ENCODE measurements at regions not wholly inside any gene's neighbourhood (a gene's known extent, or its start where the extent isn't known, plus 50 kb on each side); places are given as distances from the start of the nearest gene placed in this dataset.

GRCh38 chr5:58383448-58383847 lies 76.4 kb downstream of the PLK2 start:
- no peak for DNase-seq (ENCODE audit: low read depth in 1 of 2, low spot score in 2 of 2)
- FAIRE-seq: no peak
- Histone ChIP-seq H3K9me3 (ENCODE audit: insufficient read depth in 2 of 2, low read depth in 1 of 2, low read length in 1 of 2) (peaks cover 24 to 33% of the 10 kb centered on the region in 2 experiments), H3K14ac (ENCODE audit: insufficient read length) (no peak overlapping the region), H3K4ac (replicated peaks; ENCODE audit: insufficient read length, low read depth, low read length) (no peak overlapping the region), H2AFZ (ENCODE audit: low read length) (no peak overlapping the region), H2BK5ac (ENCODE audit: low read depth, low read length) (no peak overlapping the region), H4K8ac (ENCODE audit: extremely low read depth, insufficient read depth, low read length) (no peak overlapping the region), H2AK5ac (ENCODE audit: low read depth, low read length) (no peak overlapping the region), H4K91ac (replicated peaks; ENCODE audit: insufficient read length, low read length) (no peak overlapping the region), H4K20me1 (replicated peaks in 1 of 2; ENCODE audit: control insufficient read depth in 1 of 2, insufficient read depth in 2 of 2, low read length in 2 of 2) (no peaks in the 10 kb centered on the region), H2BK15ac (ENCODE audit: low read length) (no peak overlapping the region), H3K4me1 (replicated peaks in 1 of 4; ENCODE audit: control insufficient read depth in 3 of 4, insufficient read depth in 4 of 4, low read length in 3 of 4) (no peaks in the 10 kb centered on the region), H4K5ac (ENCODE audit: insufficient read length, low read depth, low read length) (no peak overlapping the region), H3K56ac (replicated peaks; ENCODE audit: insufficient read length, low read depth, low read length) (no peak overlapping the region), H3K79me2 (ENCODE audit: control insufficient read depth in 1 of 2, insufficient read depth in 2 of 2, low read length in 2 of 2) (no peaks in the 10 kb centered on the region), H2BK20ac (ENCODE audit: low read length) (no peak overlapping the region), H3K4me2 (ENCODE audit: insufficient read depth in 1 of 2, low read depth in 2 of 2, low read length in 2 of 2) (no peak overlapping the region), H3K27me3 (replicated peaks in 1 of 4; ENCODE audit: control insufficient read depth in 3 of 4, extremely low read depth in 1 of 4, insufficient read depth in 3 of 4, low read length in 3 of 4) (peaks cover 0 to 1% (median 0%) of the 10 kb centered on the region in 4 experiments; a peak in 1 of 7 replicates), H3K27ac (ENCODE audit: low read depth, low read length) (no peak overlapping the region), H3K23me2 (ENCODE audit: low read depth, low read length) (no peaks in the 10 kb centered on the region), H3K9ac (replicated peaks in 1 of 4; ENCODE audit: extremely low read depth in 1 of 4, low read depth in 3 of 4, low read length in 3 of 4) (no peak overlapping the region), H3K18ac (ENCODE audit: extremely low read depth, low read length) (no peak overlapping the region), H3K79me1 (ENCODE audit: low read depth, low read length) (no peaks in the 10 kb centered on the region), H3K23ac (ENCODE audit: insufficient read length) (no peak overlapping the region), H2BK120ac (replicated peaks; ENCODE audit: low read depth, low read length) (no peak overlapping the region), H3K4me3 (ENCODE audit: extremely low read depth in 1 of 4, insufficient read depth in 2 of 4, low read depth in 3 of 4, low read length in 4 of 4) (no peak overlapping the region), H3K36me3 (ENCODE audit: control insufficient read depth in 2 of 4, insufficient read depth in 4 of 4, low read length in 3 of 4) (no peaks in the 10 kb centered on the region), H2BK12ac (ENCODE audit: low read depth, low read length) (no peak overlapping the region)
- WGBS, 2 experiments (ENCODE audit: extremely low coverage in 1 of 2, insufficient coverage in 1 of 2, insufficient read length in 1 of 2, insufficient replicate concordance in 2 of 2, low coverage in 1 of 2, low lambda C conversion rate in 2 of 2, missing lambda C conversion rate in 1 of 2): 100% methylated on average over 2 of the region's 2 CpGs; no CpG with 5 or more reads in 1 of the 2 experiments
- CTCF ChIA-PET (ENCODE audit: partially characterized antibody): no interaction called here
- POLR2A ChIA-PET (ENCODE audit: partially characterized antibody): no interaction called here
- TF ChIP-seq TBP (IDR thresholded peaks at IDR 0.05; ENCODE audit: low read depth, low read length) (no peak), RNF2 (IDR thresholded peaks at IDR 0.05; ENCODE audit: borderline replicate concordance, low read depth, low read length, missing control alignments, poor library complexity, severe bottlenecking) (no peak), KDM5A (IDR thresholded peaks at IDR 0.05; ENCODE audit: low read length) (no peak), SP4 (IDR thresholded peaks at IDR 0.05; ENCODE audit: low read length) (no peak), SRF (IDR thresholded peaks at IDR 0.05; ENCODE audit: low read depth, low read length) (no peak), E2F6 (IDR thresholded peaks at IDR 0.05) (no peak), EZH2 (IDR thresholded peaks at IDR 0.05; ENCODE audit: low read depth, low read length, severe bottlenecking) (no peak), ATF2 (IDR thresholded peaks at IDR 0.05; ENCODE audit: low read length) (no peak), YY1 (IDR thresholded peaks at IDR 0.05; ENCODE audit: low read depth, low read length) (no peak), SIX5 (IDR thresholded peaks at IDR 0.05; ENCODE audit: low read depth, low read length) (no peak)

Measured in H1 (cell line).